ENCODE measurements at regions not wholly inside any gene's neighbourhood (a gene's known extent, or its start where the extent isn't known, plus 50 kb on each side); places are given as distances from the start of the nearest gene placed in this dataset.

DNA sequence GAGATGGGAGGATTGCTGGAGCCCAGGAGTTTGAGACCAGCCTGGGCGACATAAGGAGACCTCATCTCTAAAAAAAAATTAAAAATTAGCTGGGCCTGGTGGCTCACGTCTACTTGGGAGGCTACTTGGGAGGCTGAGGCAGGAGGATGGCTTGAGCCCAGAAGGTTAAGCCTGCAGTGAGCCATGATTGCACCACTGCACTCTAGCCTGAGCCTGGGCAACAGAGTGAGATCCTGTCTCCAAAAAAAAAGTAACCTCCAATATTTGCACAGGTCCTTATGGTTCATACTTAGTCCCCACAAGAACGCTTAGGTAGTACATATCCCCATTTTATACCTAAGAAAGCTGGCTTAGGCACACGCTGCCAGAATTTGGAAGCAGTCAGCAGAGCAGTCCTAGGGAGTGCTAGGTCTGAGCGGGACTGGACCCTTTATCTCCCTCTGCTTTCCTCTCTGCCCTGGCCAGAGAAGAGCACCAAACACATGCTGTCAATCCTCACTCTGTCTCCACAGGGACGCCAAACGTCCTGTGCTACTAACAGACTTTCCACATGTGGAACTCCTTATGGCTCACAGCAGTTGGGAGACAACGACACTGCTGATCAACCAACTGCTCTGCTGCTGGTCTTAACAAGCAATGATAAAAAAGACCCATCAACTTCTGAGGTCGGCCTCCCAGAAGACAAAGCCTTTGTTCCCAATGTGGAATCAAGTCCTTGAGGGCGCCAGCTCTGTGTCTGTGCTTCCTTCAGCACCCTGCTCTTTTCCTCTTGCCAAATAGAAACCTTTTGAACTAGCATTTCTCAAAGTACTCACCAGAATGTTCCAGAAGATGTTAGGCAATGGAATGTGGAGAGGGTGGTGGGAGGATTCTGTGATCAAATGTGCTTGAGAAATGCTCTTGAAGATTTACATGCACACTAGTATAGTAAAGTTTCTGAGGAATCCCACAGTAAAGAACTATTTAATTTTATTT, 226.3 kb upstream of the DTNBP1 start:
- Histone ChIP-seq H4K20me1 (ENCODE audit: insufficient read depth) (no peaks in the 10 kb centered on the region), H3K27me3 (ENCODE audit: insufficient read depth) (no peaks in the 10 kb centered on the region), H3K79me2 (ENCODE audit: insufficient read depth) (no peaks in the 10 kb centered on the region), H3K9ac (no peak overlapping the region), H3F3A (replicated peaks; ENCODE audit: insufficient read depth) (no peaks in the 10 kb centered on the region), H3K9me2 (no peaks in the 10 kb centered on the region), H2AFZ (ENCODE audit: low read depth) (no peak overlapping the region), H3K36me3 (replicated peaks in 1 of 2; ENCODE audit: control insufficient read depth in 1 of 2, insufficient read depth in 2 of 2, low read length in 1 of 2) (no peaks in the 10 kb centered on the region), H3K9me3 (no peaks in the 10 kb centered on the region), H3K4me1 (ENCODE audit: control insufficient read depth in 1 of 2, insufficient read depth in 2 of 2, low read depth in 1 of 2, low read length in 1 of 2) (no peaks in the 10 kb centered on the region; a peak in 1 of 4 replicates), H3K4me2 (no peak overlapping the region), H3K27ac (ENCODE audit: low read depth in 2 of 2, low read length in 1 of 2) (no peak overlapping the region), H3K4me3 (ENCODE audit: low read depth in 2 of 2, low read length in 1 of 2) (no peak overlapping the region)
- 34% methylated on average over 9 of the region's 10 CpGs for WGBS (ENCODE audit: low lambda C conversion rate)
- no peak for DNase-seq
- ChIA-PET POLR2A (no interaction called here), CTCF (interaction anchor here (1.0 kb wide), 1 partner anchor 294 kb away, joined by 3 read pairs; no protein-coding TSS in a partner anchor)
- TF ChIP-seq, protein P1, sequence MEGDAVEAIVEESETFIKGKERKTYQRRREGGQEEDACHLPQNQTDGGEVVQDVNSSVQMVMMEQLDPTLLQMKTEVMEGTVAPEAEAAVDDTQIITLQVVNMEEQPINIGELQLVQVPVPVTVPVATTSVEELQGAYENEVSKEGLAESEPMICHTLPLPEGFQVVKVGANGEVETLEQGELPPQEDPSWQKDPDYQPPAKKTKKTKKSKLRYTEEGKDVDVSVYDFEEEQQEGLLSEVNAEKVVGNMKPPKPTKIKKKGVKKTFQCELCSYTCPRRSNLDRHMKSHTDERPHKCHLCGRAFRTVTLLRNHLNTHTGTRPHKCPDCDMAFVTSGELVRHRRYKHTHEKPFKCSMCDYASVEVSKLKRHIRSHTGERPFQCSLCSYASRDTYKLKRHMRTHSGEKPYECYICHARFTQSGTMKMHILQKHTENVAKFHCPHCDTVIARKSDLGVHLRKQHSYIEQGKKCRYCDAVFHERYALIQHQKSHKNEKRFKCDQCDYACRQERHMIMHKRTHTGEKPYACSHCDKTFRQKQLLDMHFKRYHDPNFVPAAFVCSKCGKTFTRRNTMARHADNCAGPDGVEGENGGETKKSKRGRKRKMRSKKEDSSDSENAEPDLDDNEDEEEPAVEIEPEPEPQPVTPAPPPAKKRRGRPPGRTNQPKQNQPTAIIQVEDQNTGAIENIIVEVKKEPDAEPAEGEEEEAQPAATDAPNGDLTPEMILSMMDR (IDR thresholded peaks at IDR 0.05): no peak
- TF ChIP-seq, protein P2, sequence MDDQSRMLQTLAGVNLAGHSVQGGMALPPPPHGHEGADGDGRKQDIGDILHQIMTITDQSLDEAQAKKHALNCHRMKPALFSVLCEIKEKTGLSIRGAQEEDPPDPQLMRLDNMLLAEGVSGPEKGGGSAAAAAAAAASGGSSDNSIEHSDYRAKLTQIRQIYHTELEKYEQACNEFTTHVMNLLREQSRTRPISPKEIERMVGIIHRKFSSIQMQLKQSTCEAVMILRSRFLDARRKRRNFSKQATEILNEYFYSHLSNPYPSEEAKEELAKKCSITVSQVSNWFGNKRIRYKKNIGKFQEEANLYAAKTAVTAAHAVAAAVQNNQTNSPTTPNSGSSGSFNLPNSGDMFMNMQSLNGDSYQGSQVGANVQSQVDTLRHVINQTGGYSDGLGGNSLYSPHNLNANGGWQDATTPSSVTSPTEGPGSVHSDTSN (IDR thresholded peaks at IDR 0.05): no peak
- TF ChIP-seq RFX5 (IDR thresholded peaks at IDR 0.05; ENCODE audit: low read length): no peak
- TF ChIP-seq ELF1 (IDR thresholded peaks at IDR 0.05): no peak
- no peak for TF ChIP-seq NFIC (IDR thresholded peaks at IDR 0.05; ENCODE audit: borderline replicate concordance)
- no peak for TF ChIP-seq GATA2 (CRISPR knock-in tag; IDR thresholded peaks at IDR 0.05)
- TF ChIP-seq, protein P3, sequence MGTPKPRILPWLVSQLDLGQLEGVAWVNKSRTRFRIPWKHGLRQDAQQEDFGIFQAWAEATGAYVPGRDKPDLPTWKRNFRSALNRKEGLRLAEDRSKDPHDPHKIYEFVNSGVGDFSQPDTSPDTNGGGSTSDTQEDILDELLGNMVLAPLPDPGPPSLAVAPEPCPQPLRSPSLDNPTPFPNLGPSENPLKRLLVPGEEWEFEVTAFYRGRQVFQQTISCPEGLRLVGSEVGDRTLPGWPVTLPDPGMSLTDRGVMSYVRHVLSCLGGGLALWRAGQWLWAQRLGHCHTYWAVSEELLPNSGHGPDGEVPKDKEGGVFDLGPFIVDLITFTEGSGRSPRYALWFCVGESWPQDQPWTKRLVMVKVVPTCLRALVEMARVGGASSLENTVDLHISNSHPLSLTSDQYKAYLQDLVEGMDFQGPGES (IDR thresholded peaks at IDR 0.05; ENCODE audit: low read depth, low read length): no peak
- TF ChIP-seq TEAD4 (IDR thresholded peaks at IDR 0.05; ENCODE audit: borderline replicate concordance, insufficient read depth): no peak
- TF ChIP-seq TCF12 (IDR thresholded peaks at IDR 0.05): no peak
- no peak for TF ChIP-seq POLR2AphosphoS5 (IDR thresholded peaks at IDR 0.05; ENCODE audit: low read depth, low read length)
- TF ChIP-seq FOXJ3 (CRISPR knock-in tag; IDR thresholded peaks at IDR 0.05): no peak
- TF ChIP-seq, protein P4, sequence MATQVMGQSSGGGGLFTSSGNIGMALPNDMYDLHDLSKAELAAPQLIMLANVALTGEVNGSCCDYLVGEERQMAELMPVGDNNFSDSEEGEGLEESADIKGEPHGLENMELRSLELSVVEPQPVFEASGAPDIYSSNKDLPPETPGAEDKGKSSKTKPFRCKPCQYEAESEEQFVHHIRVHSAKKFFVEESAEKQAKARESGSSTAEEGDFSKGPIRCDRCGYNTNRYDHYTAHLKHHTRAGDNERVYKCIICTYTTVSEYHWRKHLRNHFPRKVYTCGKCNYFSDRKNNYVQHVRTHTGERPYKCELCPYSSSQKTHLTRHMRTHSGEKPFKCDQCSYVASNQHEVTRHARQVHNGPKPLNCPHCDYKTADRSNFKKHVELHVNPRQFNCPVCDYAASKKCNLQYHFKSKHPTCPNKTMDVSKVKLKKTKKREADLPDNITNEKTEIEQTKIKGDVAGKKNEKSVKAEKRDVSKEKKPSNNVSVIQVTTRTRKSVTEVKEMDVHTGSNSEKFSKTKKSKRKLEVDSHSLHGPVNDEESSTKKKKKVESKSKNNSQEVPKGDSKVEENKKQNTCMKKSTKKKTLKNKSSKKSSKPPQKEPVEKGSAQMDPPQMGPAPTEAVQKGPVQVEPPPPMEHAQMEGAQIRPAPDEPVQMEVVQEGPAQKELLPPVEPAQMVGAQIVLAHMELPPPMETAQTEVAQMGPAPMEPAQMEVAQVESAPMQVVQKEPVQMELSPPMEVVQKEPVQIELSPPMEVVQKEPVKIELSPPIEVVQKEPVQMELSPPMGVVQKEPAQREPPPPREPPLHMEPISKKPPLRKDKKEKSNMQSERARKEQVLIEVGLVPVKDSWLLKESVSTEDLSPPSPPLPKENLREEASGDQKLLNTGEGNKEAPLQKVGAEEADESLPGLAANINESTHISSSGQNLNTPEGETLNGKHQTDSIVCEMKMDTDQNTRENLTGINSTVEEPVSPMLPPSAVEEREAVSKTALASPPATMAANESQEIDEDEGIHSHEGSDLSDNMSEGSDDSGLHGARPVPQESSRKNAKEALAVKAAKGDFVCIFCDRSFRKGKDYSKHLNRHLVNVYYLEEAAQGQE (IDR thresholded peaks at IDR 0.05; ENCODE audit: low read depth, low read length): no peak
- no peak for TF ChIP-seq YY1 (IDR thresholded peaks at IDR 0.05; ENCODE audit: low read depth)
